Caco-2 (cell line): ENCODE measurements at regions not wholly inside any gene's neighbourhood (a gene's known extent, or its start where the extent isn't known, plus 50 kb on each side); places are given as distances from the start of the nearest gene placed in this dataset.
"Not testable (repeated sequence)": the region's sequence is repeated elsewhere in the genome, so short reads cannot be mapped to it uniquely, and the experiment has no call there.

Experiments used
- BruUV-seq: library from RNA; stranded (reverse); fragments of 400-500 nt; replicated peaks from 2 replicates; lab custom pipeline; 2021; lab: Mats Ljungman, UMichigan
- CTCF ChIA-PET: fragments of 300-600 bp; sonication (Branson Sonifier 250); formaldehyde crosslinking; loops from one replicate; lab custom pipeline; 2022; ENCODE audit warnings: antibody characterized with exemption; lab: Charles Lee
- POLR2A ChIA-PET: fragments of 300-600 bp; sonication (Branson Sonifier 250); formaldehyde crosslinking; loops from one replicate; lab custom pipeline; 2022; ENCODE audit warnings: antibody characterized with exemption; lab: Charles Lee
- DNase-seq, 2 experiments: peaks; one replicate each; pipeline versions ENCODE4 v3.0.0 to v3.0.0-alpha.2; 2020 to 2022
- H3K27me3 ChIP-seq: replicated peaks from 2 replicates; pipeline ENCODE4 v1.6.0; 2011; ENCODE audit warnings: low read length; ENCODE audit not compliant: control insufficient read depth, insufficient read depth
- H3K36me3 ChIP-seq: 2 replicates; pipeline ENCODE4 v1.5.1; 2011; ENCODE audit warnings: low read length; ENCODE audit not compliant: control insufficient read depth, insufficient read depth
- H3K4me1 ChIP-seq: fragments of 250-450 bp; sonication (Bioruptor Pico); 2 replicates; pipeline ENCODE4 v1.5.1; 2020; ENCODE audit warnings: mild to moderate bottlenecking
- H3K4me3 ChIP-seq: 2 replicates; pipeline ENCODE4 v1.5.1; 2011; ENCODE audit warnings: low read depth, mild to moderate bottlenecking, control low read depth, low read length
- H3K9me3 ChIP-seq: fragments of 250-450 bp; sonication (Bioruptor Pico); 2 replicates; pipeline ENCODE4 v1.5.1; 2020; ENCODE audit warnings: mild to moderate bottlenecking, moderate library complexity
- H3K27ac Mint-ChIP-seq: one replicate; pipeline ENCODE4 v1.8.0; 2022; ENCODE audit warnings: mixed read lengths; ENCODE audit not compliant: unreplicated experiment
- H3K27me3 Mint-ChIP-seq: one replicate; pipeline ENCODE4 v1.8.0; 2022; ENCODE audit warnings: mixed read lengths; ENCODE audit not compliant: insufficient read depth, unreplicated experiment
- H3K36me3 Mint-ChIP-seq: one replicate; pipeline ENCODE4 v1.8.0; 2022; ENCODE audit warnings: mild to moderate bottlenecking, mixed read lengths; ENCODE audit not compliant: insufficient read depth, unreplicated experiment
- H3K4me1 Mint-ChIP-seq: one replicate; pipeline ENCODE4 v1.8.0; 2022; ENCODE audit warnings: low read depth, mixed read lengths; ENCODE audit not compliant: unreplicated experiment
- H3K4me3 Mint-ChIP-seq: one replicate; pipeline ENCODE4 v1.8.0; 2022; ENCODE audit warnings: mild to moderate bottlenecking, moderate library complexity, mixed read lengths; ENCODE audit not compliant: unreplicated experiment
- H3K9me3 Mint-ChIP-seq: one replicate; pipeline ENCODE4 v1.8.0; 2022; ENCODE audit warnings: mixed read lengths; ENCODE audit not compliant: unreplicated experiment
- CTCF ChIP-seq, 2 experiments: fragments of 200-600 bp in 1 of 2; IDR thresholded peaks; 1 replicate in 1 of 2; 2 replicates in 1 of 2; pipeline versions ENCODE4 v1.5.1 to v1.8.0; 2011 to 2022; ENCODE audit warnings: antibody characterized with exemption in 1 of 2, control low read depth in 1 of 2, inconsistent platforms in 1 of 2, low read depth in 1 of 2, low read length in 1 of 2, mild to moderate bottlenecking in 1 of 2, moderate library complexity in 1 of 2; ENCODE audit not compliant: insufficient read depth in 1 of 2, severe bottlenecking in 1 of 2, unreplicated experiment in 1 of 2
- intact Hi-C: fragments of 100-400 bp; cut with micrococcal nuclease; formaldehyde crosslinking; loops from one replicate; pipeline ENCODE4 v1.10.0; 2022; ENCODE audit not compliant: unreplicated experiment

GRCh38 chr1:239987103-239987745 lies 104.5 kb upstream of the FMN2 start:
- no peaks in the 10 kb centered on the region for H3K36me3 ChIP-seq
- H3K9me3 Mint-ChIP-seq: peaks cover 21% of the 10 kb centered on the region
- ChIA-PET CTCF (no interaction called here), POLR2A (no interaction called here)
- BruUV-seq: no TSS peak
- intact Hi-C loops: loop anchor here (1.0 kb wide), 1 partner anchor 36 kb away; no protein-coding TSS in a partner anchor
- H3K36me3 Mint-ChIP-seq: no peaks in the 10 kb centered on the region
- DNase-seq: peak in 1 of 2 experiments; percentile 36
- no peaks in the 10 kb centered on the region for H3K27me3 ChIP-seq
- no peak overlapping the region for H3K4me3 Mint-ChIP-seq
- no peaks in the 10 kb centered on the region for H3K27me3 Mint-ChIP-seq
- no peaks in the 10 kb centered on the region for H3K4me1 Mint-ChIP-seq
- no peak overlapping the region for H3K4me3 ChIP-seq
- H3K4me1 ChIP-seq: no peaks in the 10 kb centered on the region
- TF ChIP-seq CTCF (IDR thresholded peaks at IDR 0.05; ENCODE audit: insufficient read depth in 1 of 2, low read depth in 1 of 2, low read length in 1 of 2, severe bottlenecking in 1 of 2, unreplicated experiment in 1 of 2): peak; percentile 50 to 60
- H3K9me3 ChIP-seq: peaks cover 18% of the 10 kb centered on the region
- no peak overlapping the region for H3K27ac Mint-ChIP-seq

- no peak for DNase-seq
- no peaks in the 10 kb centered on the region for H3K27me3 Mint-ChIP-seq
- no peaks in the 10 kb centered on the region for H3K36me3 ChIP-seq
- H3K27ac Mint-ChIP-seq: no peak overlapping the region
- H3K36me3 Mint-ChIP-seq: no peaks in the 10 kb centered on the region
- no TSS peak for BruUV-seq
- no peaks in the 10 kb centered on the region for H3K27me3 ChIP-seq
- H3K4me1 ChIP-seq: no peaks in the 10 kb centered on the region
- TF ChIP-seq CTCF (IDR thresholded peaks at IDR 0.05; ENCODE audit: insufficient read depth in 1 of 2, low read depth in 1 of 2, low read length in 1 of 2, severe bottlenecking in 1 of 2, unreplicated experiment in 1 of 2): no peak
- ChIA-PET POLR2A (no interaction called here), CTCF (interaction anchor here (0.6 kb wide), 1 partner anchor 187 kb away, joined by 3 read pairs; no protein-coding TSS in a partner anchor)
- H3K4me1 Mint-ChIP-seq: no peaks in the 10 kb centered on the region
- H3K4me3 ChIP-seq: no peak overlapping the region
- peaks cover 14% of the 10 kb centered on the region for H3K9me3 ChIP-seq
- H3K9me3 Mint-ChIP-seq: peaks cover 10% of the 10 kb centered on the region
- no peak overlapping the region for H3K4me3 Mint-ChIP-seq
- intact Hi-C loops: no loop called here
Measured at GRCh38 chr1:239989990-239990389, 101.7 kb upstream of the FMN2 start.

- intact Hi-C loops, H3K9me3 ChIP-seq, H3K4me3 Mint-ChIP-seq, POLR2A ChIA-PET, H3K27me3 ChIP-seq, H3K9me3 Mint-ChIP-seq, BruUV-seq, H3K36me3 ChIP-seq, CTCF ChIA-PET, H3K4me3 ChIP-seq, H3K36me3 Mint-ChIP-seq, H3K4me1 ChIP-seq, H3K27ac Mint-ChIP-seq, H3K4me1 Mint-ChIP-seq, H3K27me3 Mint-ChIP-seq, DNase-seq: not testable (repeated sequence)
Measured at GRCh38 chr1:239992566-239992965, 99.1 kb upstream of the FMN2 start.
